ENCODE measurements at regions not wholly inside any gene's neighbourhood (a gene's known extent, or its start where the extent isn't known, plus 50 kb on each side); places are given as distances from the start of the nearest gene placed in this dataset.

DNA sequence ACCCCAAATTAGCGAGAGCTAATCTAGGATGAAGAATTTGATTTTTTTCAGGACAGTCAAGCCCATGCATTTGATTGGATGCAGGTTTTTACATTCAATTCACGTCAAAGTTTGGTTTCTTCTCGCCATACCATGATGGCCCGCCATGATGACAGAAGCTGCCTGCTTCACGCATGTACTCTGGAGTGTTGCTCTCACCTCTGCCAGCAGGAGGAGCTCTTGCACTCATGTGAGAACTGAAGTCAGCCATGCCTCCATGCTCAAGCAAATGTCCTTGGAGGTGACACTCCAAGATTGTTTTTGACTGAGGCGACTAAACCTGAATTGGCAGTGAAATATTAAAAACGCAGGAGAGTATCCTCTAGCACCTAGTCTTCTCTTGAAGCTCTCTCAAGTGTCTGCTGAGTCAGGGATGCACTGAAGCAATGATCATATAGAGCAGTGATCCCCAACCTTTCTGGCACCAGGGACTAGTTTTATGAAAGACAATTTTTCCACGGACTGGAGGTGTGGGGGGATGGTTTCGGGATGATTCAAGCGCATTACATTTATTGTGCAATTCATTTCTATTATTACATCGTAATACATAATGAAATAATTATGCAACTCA, 120.9 kb downstream of the SAMMSON start:
- DNase-seq (ENCODE audit: low read depth), result peak; percentile 62

DNA sequence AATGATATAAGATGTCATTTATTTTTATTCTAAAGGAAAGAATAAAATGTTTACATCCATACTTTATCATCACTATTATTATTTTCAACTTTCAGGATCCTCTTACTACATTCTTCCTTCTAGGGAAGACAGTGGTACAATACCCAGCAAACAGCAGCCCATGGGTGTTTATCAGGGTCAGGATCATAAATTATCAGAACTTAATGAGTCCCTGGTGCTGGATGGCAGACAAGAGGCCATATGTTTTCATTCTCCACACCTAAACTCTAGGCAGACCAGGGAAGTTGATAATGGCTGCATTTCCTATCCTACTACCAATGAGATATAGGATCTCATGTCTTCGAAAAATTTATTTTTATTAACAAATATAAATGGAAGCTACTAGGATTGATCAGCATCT, 127.7 kb downstream of the SAMMSON start:
- no peak for DNase-seq (ENCODE audit: low read depth)

DNA sequence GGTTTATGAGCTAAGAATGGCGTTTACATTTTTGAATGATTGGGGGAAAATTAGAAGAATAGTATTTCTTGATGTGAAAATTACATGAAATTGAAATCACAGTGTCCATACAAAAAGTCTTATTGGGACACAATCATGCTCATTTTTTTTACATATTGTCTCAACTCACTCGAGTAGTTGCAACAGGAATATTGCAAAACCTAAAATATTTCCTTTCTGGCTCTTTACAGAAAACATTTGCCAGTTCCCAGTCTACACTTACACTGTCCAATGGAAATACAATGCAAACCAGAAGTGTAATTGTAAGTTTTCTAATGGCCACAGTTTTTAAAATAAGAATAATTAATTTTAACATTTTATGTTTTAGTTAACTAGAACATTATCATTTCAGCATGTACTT, 137.8 kb downstream of the SAMMSON start:
- DNase-seq (ENCODE audit: low read depth), result no peak

DNA sequence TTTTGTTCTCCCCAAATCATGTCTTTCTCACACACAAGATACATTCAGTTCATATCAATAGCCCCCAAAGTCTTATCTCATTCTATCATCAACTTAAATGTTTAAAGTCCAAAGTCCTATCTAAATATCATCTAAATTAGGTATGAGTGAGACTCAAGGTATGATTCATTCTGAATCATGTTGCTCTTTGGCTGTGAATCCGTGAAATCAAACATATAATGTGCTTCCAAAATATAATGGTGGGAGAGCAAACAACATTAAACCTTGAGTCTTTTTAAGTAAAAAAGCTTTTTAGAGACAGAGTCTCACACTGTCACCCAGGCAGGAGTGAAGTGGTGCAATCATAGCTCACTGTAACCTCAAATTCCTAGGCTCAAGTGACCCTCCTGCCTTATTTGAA, 139.1 kb downstream of the SAMMSON start:
- DNase-seq (ENCODE audit: low read depth), result no peak
